Nephron (organoid): ENCODE measurements at regions not wholly inside any gene's neighbourhood (a gene's known extent, or its start where the extent isn't known, plus 50 kb on each side); places are given as distances from the start of the nearest gene placed in this dataset.
A peak's percentile ranks its signal among the peaks of the same experiment; 100 is the strongest.

Experiments
- H3K27ac Mint-ChIP-seq, 3 experiments: 2 replicates each; pipeline ENCODE4 v1.8.0; 2020; ENCODE audit warnings: mixed read lengths in 3 of 3, mild to moderate bottlenecking in 2 of 3, moderate library complexity in 1 of 3
- H3K27me3 Mint-ChIP-seq: 2 replicates; pipeline ENCODE4 v1.8.0; 2021; ENCODE audit warnings: low read depth, mild to moderate bottlenecking, moderate library complexity, mixed read lengths
- H3K36me3 Mint-ChIP-seq: 2 replicates; pipeline ENCODE4 v1.8.0; 2020; ENCODE audit warnings: low read depth, mixed read lengths
- H3K4me1 Mint-ChIP-seq: 2 replicates; pipeline ENCODE4 v1.8.0; 2020; ENCODE audit warnings: mixed read lengths
- H3K4me3 Mint-ChIP-seq, 3 experiments: 2 replicates each; pipeline ENCODE4 v1.8.0; 2020; ENCODE audit warnings: mild to moderate bottlenecking in 3 of 3, mixed read lengths in 3 of 3, moderate library complexity in 2 of 3
- H3K9me3 Mint-ChIP-seq: 2 replicates; pipeline ENCODE4 v1.8.0; 2020; ENCODE audit warnings: mixed read lengths
- TF ChIP-seq, protein P1 (sequence below), 3 experiments: fragments of 200-600 bp; sonication (generic); IDR thresholded peaks; one replicate each; pipeline ENCODE4 v1.5.0; 2021; ENCODE audit warnings: antibody characterized with exemption in 3 of 3; ENCODE audit not compliant: unreplicated experiment in 3 of 3

DNA sequence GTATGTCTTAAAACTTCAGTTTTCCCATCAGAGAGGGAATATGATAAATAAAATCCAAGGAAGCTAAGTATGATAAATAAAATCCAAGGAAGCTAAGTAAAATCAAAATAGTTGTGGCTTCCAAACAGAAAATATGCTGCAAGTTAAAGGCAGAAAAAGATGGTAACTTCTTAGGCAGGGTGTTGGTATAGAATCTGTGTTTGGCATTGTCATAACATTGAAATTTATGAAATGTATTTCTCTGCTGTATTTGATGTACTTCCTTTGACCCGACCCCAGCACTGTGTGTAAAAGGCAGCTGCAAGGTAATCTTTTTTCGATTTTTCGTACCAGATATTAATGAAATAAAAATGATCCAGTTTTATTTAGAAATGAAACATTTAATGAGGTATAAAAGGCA lies 537.2 kb downstream of the TFEC start:
- Mint-ChIP-seq H3K27ac (no peak overlapping the region), H3K36me3 (no peaks in the 10 kb centered on the region)
- TF ChIP-seq, protein P1, sequence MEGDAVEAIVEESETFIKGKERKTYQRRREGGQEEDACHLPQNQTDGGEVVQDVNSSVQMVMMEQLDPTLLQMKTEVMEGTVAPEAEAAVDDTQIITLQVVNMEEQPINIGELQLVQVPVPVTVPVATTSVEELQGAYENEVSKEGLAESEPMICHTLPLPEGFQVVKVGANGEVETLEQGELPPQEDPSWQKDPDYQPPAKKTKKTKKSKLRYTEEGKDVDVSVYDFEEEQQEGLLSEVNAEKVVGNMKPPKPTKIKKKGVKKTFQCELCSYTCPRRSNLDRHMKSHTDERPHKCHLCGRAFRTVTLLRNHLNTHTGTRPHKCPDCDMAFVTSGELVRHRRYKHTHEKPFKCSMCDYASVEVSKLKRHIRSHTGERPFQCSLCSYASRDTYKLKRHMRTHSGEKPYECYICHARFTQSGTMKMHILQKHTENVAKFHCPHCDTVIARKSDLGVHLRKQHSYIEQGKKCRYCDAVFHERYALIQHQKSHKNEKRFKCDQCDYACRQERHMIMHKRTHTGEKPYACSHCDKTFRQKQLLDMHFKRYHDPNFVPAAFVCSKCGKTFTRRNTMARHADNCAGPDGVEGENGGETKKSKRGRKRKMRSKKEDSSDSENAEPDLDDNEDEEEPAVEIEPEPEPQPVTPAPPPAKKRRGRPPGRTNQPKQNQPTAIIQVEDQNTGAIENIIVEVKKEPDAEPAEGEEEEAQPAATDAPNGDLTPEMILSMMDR (IDR thresholded peaks at IDR 0.05; ENCODE audit: unreplicated experiment in 3 of 3): no peak

DNA sequence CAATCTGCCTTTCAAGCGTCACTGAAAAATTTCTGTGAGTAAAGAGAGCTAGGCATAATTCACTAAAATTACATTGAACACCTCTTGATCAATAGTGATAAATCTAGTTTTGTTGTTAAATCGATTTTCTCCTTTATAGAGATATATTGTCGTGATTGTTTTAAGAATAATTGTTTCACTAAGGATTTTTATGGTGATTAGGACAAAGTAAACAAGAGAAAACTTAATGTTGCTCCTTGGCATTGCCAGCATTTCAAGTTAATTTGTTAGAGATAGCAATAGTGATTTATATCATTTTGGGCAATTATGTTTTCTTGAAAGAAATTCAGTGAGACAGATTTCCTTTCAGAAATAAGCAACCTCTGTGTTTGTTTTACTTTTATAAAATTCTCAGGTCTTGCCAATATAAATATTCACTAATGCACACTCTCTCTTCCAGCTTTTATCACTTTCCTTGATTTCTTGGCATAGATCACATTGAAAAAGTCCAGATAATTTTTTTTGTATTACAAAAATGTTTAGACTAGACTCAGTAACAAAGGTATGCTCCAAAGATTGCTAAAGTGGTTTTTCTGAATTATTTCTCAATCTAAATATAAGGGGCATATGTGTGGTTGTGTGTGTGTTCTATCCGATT lies 538.7 kb downstream of the TFEC start:
- Mint-ChIP-seq H3K27me3 (no peaks in the 10 kb centered on the region), H3K27ac (no peak overlapping the region), H3K4me3 (no peak overlapping the region), H3K4me1 (no peaks in the 10 kb centered on the region), H3K9me3 (no peaks in the 10 kb centered on the region), H3K36me3 (no peaks in the 10 kb centered on the region)
- TF ChIP-seq, protein P1 (IDR thresholded peaks at IDR 0.05; ENCODE audit: unreplicated experiment in 3 of 3): no peak

More for the DNA sequence above, 537.2 kb downstream of the TFEC start:
- Mint-ChIP-seq H3K9me3 (no peaks in the 10 kb centered on the region), H3K27me3 (no peaks in the 10 kb centered on the region), H3K4me1 (no peaks in the 10 kb centered on the region), H3K4me3 (no peak overlapping the region)

DNA sequence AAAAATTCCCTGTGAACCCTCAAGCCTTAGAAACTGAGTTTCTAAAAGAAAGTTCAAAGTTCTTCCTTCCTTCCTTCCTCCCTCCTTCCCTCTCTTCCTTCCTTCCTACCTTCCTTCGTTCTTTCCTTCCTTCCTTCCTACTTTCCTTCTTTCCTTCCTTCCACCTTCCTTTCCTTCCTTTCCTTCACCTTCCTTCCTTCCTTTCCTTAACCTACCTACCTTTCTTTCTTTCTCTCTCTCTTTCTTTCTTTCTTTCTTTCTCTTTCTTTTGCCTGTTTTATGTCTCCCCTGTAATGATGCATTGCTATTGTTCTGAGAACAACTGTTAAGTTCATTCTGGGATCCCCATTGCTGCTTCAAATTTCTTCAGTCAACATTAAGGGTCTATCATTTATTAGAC lies 551.1 kb downstream of the TFEC start:
- TF ChIP-seq, protein P1 (IDR thresholded peaks at IDR 0.05; ENCODE audit: unreplicated experiment in 3 of 3): no peak
- Mint-ChIP-seq H3K27me3 (peaks cover 31% of the 10 kb centered on the region), H3K4me3 (peak overlapping the region in 1 of 3 experiments; percentile 4), H3K9me3 (no peaks in the 10 kb centered on the region), H3K4me1 (peaks cover 5% of the 10 kb centered on the region), H3K27ac (no peak overlapping the region), H3K36me3 (no peaks in the 10 kb centered on the region)

DNA sequence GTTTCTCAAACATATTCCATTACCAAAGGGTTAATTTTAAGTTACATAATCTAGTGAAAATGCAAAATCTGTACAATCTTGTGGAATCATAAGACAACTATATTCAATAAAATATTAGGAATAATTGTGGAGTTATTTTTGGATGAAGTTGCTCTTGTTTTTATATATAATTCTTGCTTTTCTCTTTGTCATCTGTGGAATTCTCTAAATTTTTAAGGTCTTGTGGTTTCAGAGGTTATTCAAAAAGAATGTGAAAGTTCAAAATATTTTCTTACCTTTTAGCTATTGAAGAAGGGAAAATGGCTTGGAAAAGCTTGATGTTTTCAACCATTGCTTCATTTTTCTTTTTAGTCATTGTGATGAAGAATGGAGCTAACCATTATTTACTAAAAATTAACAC lies 552.1 kb downstream of the TFEC start:
- Mint-ChIP-seq H3K27ac (no peak overlapping the region), H3K27me3 (peaks cover 31% of the 10 kb centered on the region), H3K4me1 (peaks cover 5% of the 10 kb centered on the region), H3K4me3 (no peak overlapping the region), H3K36me3 (no peaks in the 10 kb centered on the region), H3K9me3 (no peaks in the 10 kb centered on the region)
- TF ChIP-seq, protein P1 (IDR thresholded peaks at IDR 0.05; ENCODE audit: unreplicated experiment in 3 of 3): no peak

DNA sequence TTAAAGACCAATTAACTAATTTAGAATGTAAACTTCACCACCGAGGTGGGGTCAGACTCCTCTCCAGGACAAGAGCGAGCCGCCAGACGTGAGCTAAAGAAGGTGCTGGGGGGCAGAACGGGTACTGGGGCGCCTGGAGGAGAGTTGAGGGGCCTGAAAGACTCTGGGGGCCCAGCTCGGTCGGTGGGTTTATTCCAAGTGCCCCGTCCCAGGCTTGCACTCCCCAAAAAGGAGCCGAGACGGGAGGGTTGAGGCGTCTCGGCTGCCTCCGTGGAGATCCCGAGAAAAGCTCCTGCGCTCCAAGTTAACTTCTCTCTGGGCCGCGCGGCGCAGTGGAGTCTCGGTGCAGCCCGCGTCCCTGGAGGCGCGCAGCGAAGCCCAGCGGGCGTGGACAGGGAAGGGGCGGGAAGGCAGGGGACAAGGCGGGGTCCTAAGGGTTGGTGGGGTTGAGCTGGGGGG lies 553.3 kb downstream of the TFEC start:
- H3K27me3 Mint-ChIP-seq: peaks cover 31% of the 10 kb centered on the region
- no peaks in the 10 kb centered on the region for H3K9me3 Mint-ChIP-seq
- H3K4me1 Mint-ChIP-seq: peaks cover 5% of the 10 kb centered on the region
- TF ChIP-seq, protein P1 (IDR thresholded peaks at IDR 0.05; ENCODE audit: unreplicated experiment in 3 of 3): no peak
- no peaks in the 10 kb centered on the region for H3K36me3 Mint-ChIP-seq
- peak overlapping the region; percentile 76 to 87 (median 86) for H3K4me3 Mint-ChIP-seq
- H3K27ac Mint-ChIP-seq: peak overlapping the region in 1 of 3 experiments; percentile 14

DNA sequence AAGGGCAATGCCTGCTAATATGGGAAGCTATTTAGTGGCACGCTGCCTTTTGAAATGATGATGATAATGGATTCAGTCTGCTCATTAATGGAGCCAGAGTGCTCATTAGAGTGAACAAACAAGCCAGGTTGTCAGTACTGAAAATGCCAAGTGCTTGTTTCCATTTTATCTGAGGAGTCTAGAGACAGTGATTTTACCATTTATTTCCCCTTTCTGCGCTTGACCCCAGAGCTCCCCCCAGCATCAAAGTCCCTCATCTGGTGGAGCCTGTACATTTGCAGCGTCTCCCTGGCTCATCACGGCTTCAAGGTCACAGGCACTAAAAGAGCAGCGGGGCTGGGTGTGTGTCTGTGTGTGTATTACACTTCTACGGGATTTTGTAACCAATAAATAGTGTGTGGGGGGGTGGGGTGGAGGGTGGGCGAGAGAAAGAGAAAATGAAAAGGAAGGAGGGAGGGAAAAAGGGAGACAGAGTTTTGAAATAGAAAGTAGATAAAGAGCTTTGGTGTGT lies 553.8 kb downstream of the TFEC start:
- TF ChIP-seq, protein P1 (IDR thresholded peaks at IDR 0.05; ENCODE audit: unreplicated experiment in 3 of 3): no peak
- Mint-ChIP-seq H3K27me3 (peaks cover 32% of the 10 kb centered on the region), H3K27ac (peak overlapping the region in 1 of 3 experiments; percentile 14), H3K4me3 (peak overlapping the region; percentile 76 to 87 (median 86)), H3K4me1 (peaks cover 5% of the 10 kb centered on the region), H3K9me3 (no peaks in the 10 kb centered on the region), H3K36me3 (no peaks in the 10 kb centered on the region)
